ENCODE measurements at regions not wholly inside any gene's neighbourhood (a gene's known extent, or its start where the extent isn't known, plus 50 kb on each side); places are given as distances from the start of the nearest gene placed in this dataset.
"Not testable (repeated sequence)": the region's sequence is repeated elsewhere in the genome, so short reads cannot be mapped to it uniquely, and the experiment has no call there.

- DNase-seq = no peak
Observed at GRCh38 chr16:13338044-13338443, 436.6 kb downstream of the SHISA9 start.

GRCh38 chr16:13342675-13343074 lies 441.3 kb downstream of the SHISA9 start:
- DNase-seq = no peak

GRCh38 chr16:13344001-13344400 lies 442.6 kb downstream of the SHISA9 start:
- no peak for DNase-seq

- DNase-seq = no peak
Observed at GRCh38 chr16:13348416-13348815, 447.0 kb downstream of the SHISA9 start.

- no peak for DNase-seq
Observed at GRCh38 chr16:13350000-13350399, 448.6 kb downstream of the SHISA9 start.

GRCh38 chr16:13351181-13351580 lies 449.8 kb downstream of the SHISA9 start:
- DNase-seq = no peak

GRCh38 chr16:13351601-13352217 lies 450.3 kb downstream of the SHISA9 start:
- no peak for DNase-seq

DNA sequence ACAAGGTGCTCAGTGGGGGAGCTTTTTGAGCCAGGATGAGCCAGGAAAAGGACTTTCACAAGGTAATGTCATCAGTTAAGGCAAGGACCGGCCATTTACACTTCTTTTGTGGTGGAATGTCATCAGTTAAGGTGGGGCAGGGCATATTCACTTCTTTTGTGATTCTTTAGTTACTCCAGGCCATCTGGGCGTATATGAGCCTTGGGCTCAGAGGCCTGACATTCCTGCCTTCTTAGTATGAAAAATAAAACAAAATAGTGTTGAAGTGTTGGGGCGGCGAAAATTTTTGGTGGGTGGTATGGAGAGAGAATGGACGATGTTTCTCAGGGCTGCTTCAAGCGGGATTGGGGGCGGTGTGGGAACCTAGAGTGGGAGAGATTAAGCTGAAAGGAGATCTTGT lies 451.4 kb downstream of the SHISA9 start:
- DNase-seq = not testable (repeated sequence)

- not testable (repeated sequence) for DNase-seq
Observed at GRCh38 chr16:13357842-13358241, 456.4 kb downstream of the SHISA9 start.

- no peak for DNase-seq
Observed at GRCh38 chr16:13359835-13360234, 458.4 kb downstream of the SHISA9 start.

- no peak for DNase-seq
Observed at GRCh38 chr16:13372421-13372820, 471.0 kb downstream of the SHISA9 start.

DNA sequence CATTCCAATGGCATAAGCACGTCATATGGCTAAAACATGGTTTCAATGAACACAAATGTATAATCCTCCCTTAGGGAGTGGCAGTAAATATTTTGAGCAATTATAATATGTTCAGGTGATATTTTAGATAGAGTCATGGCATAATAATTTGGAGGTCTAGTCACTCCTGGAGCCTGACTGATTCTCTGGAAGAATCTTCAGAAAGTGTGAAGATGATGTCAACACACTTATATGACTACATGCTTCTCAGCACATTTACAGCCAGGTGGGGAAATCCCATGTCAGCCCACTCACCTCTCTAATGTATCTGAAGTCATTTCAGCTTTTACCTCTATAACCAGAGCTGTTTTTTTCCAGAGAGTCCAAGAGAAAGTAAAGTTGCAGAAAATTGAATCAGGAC lies 474.8 kb downstream of the SHISA9 start:
- no peak for DNase-seq

DNA sequence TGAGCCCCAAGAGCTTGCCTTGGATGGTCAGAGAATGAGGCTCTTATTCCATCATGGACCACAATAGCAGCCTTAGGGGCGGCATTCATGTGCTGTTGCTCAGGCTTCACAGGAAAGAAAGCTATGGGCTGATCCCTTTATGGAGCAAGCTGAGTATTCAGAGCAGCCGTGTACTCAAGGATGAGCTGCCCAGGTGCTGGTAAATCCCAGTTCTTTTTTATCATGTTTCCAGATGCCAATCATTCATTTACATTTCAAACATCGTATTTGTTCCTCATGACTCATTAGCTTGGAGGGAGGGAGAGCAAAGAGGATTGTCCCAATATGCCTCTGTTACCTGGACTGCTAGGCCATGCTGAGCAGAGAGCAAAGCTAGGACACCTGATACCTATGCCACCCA lies 475.7 kb downstream of the SHISA9 start:
- no peak for DNase-seq

- DNase-seq = no peak
Observed at GRCh38 chr16:13378151-13378550, 476.8 kb downstream of the SHISA9 start.

DNA sequence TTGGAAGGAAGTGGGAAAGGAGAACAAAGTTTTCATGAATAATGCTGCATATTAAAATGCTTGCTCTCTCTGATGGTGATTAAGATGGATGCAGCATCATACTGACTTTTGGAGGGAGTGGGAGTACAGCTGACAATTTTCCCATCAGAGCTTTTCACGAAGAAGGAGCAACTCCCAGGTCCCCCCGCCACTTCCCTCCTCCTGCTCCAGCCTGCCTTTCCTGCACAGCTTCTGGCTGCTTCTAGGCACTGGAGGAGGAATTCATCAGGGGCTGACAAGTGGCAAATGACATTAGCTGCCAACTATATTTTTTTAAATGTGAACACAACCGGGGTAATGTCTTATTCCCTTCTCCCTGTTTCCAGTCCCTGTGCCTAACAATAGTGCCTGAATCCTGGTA lies 477.9 kb downstream of the SHISA9 start:
- DNase-seq = no peak

DNA sequence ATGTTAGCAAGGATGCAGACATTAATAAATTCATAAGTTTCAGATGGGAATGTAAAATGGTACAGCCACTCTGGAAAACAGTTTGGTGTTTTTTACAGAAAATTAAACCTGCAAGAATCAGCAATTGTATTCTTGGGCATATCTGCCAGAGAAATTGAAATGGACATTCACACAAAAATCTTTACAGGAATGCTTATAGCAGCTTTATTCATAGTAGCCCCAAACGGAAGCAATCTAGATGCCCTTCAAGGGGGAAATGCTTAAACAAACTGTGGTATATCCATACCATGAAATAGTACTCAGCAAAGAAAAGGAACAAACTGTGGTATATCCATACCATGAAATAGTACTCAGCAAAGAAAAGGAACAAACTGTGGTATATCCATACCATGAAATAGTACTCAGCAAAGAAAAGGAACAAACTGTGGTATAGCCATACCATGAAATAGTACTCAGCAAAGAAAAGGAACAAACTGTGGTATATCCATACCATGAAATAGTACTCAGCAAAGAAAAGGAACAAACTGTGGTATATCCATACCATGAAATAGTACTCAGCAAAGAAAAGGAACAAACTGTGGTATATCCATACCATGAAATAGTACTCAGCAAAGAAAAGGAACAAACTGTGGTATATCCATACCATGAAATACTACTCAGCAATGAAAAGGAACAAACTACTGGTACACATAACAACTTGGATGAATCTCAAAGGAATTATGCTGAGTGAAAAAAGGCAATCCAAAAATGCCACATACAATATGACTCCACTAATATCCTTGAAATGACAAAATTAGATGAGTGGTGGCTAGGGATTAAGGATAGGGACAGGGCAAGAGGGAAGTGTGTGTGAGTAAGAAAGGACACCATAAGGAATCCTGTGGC lies 484.0 kb downstream of the SHISA9 start:
- DNase-seq = not testable (repeated sequence)

GRCh38 chr16:13390093-13390985 lies 488.9 kb downstream of the SHISA9 start:
- no peak for DNase-seq

DNA sequence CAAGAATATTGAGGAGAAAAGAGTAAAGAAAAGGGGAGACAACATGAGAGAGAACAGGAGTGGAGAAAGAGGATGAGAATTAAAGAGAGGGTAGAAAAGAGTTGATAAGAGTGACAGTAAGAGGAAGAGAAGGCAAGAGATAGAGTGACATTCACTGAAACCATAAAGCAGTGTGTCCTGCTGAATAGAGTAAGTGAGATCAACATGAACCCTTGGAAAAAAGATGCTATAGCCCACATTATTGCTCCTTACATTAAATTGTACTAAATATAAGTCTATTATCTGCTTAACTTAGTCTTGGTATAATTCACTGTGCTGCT lies 489.5 kb downstream of the SHISA9 start:
- no peak for DNase-seq

- no peak for DNase-seq
Observed at GRCh38 chr16:13391337-13391736, 489.9 kb downstream of the SHISA9 start.

- no peak for DNase-seq
Observed at GRCh38 chr16:13392341-13392740, 490.9 kb downstream of the SHISA9 start.

DNA sequence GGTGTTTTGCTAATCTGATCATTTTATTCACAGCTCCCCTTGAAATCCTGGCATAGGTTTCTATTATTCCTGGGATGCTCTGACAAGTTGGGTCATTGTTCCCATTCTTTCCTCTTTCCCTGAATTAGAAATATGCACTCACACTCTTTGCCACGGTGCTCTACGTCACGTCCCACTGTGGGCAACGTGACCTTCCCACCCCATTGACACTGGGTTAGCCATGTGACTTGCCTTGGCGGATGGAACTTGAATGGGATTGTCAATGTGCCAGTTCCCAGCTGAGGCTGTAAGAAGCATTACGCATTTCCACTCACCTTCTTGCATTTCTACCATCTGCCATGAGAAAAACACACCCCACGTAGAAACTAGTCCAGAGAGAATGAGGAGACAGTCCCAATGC lies 492.4 kb downstream of the SHISA9 start:
- DNase-seq = no peak

DNA sequence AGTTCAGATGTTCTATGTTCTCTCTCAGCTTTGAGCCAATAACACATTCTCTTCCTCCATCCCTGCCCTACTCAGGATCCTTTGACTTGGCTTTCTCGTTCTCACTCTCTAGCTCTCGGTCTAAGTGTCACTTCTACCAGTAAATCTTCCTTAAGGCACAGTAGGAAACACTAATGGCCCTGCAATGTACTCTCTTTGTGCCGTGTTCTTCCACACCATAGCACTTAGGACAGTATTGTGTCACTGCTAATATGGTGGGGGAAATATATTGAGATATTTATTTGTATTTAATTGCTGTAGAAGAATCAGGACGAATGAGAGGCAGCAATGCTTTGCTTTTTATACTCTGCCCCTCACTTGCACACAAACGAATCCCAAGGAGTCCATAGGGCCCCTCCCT lies 493.1 kb downstream of the SHISA9 start:
- DNase-seq = no peak

DNA sequence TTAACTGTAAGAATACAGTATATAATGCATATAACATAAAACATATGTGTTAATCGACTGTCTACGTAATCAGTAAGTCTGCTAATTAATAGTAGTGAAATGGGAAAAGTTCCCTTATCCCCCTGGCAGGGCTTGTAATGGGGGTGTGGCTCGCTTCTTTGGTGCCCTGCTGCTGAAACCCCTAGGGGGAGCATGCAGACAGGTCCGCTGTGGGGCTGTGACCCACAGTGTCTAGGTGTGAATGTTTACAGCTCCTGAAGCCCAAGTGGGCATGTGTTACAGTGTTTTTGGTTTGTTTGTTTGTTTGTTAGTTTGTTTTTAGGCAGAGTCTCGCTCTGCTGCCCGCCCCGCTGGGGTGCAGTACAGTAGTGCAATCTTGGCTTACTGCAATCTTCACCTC lies 495.7 kb downstream of the SHISA9 start:
- no peak for DNase-seq

- no peak for DNase-seq
Observed at GRCh38 chr16:13401641-13402040, 500.2 kb downstream of the SHISA9 start.
